HFF-Myc (cell line): ENCODE measurements at regions not wholly inside any gene's neighbourhood (a gene's known extent, or its start where the extent isn't known, plus 50 kb on each side); places are given as distances from the start of the nearest gene placed in this dataset.

ENCODE experiments used
- DNase-seq: peaks from one replicate; pipeline ENCODE4 v3.0.0-alpha.2; 2011; ENCODE audit warnings: low read depth; ENCODE audit errors: extremely low read depth
- H3K4me3 ChIP-seq: replicated peaks from 2 replicates; pipeline ENCODE4 v1.5.1; 2011; ENCODE audit warnings: low read depth, mild to moderate bottlenecking, control low read depth, low read length
- CTCF ChIP-seq: IDR thresholded peaks from 2 replicates; pipeline ENCODE4 v1.5.1; 2012; ENCODE audit warnings: mild to moderate bottlenecking, low read depth, low read length, control low read depth; ENCODE audit errors: missing control alignments

- H3K4me3 ChIP-seq: no peak overlapping the region
- DNase-seq: no peak
- no peak for TF ChIP-seq CTCF
Measured at GRCh38 chr5:97834561-97834960, 651.5 kb upstream of the RIOK2 start.

GRCh38 chr5:97835112-97835511, 652.1 kb upstream of the RIOK2 start:
- TF ChIP-seq CTCF: no peak
- DNase-seq: no peak
- no peak overlapping the region for H3K4me3 ChIP-seq

- DNase-seq: no peak
- H3K4me3 ChIP-seq: no peak overlapping the region
- no peak for TF ChIP-seq CTCF
Measured at GRCh38 chr5:97836816-97837215, 653.8 kb upstream of the RIOK2 start.

- no peak overlapping the region for H3K4me3 ChIP-seq
- no peak for TF ChIP-seq CTCF
Measured at GRCh38 chr5:97838214-97838613, 655.2 kb upstream of the RIOK2 start.

DNA sequence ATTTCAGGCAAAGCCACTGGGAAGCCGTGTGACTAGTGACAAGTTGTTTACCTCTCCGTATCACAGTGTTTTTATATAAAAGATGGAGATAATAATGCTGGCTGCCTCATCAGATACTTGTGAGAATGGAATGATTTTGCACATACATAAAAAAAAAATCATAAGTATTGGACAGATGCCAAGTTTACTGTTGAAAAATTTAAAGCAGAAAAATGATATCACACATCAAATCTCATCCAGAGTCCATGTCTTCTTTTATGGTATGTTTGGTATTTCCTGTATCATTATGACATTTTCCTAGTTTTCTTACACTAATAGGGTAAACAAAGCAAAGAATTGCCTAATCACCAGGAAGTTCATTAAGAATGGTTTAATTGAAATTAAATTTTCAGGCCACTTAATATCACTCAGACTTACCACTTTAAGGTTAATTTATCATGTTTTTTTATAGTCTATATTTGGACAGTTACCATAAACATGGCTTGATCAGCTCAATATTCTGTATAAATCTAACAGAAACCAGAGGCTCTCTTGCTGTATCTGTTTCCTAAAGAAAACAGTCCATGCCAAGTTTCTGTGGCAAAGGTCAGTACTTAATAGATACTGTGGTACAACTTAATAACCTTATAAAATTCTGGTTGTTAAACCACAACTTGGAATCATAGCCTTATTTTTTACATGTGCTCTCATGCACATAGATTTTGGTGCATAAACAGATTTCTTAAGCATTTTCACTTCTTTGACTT, 656.5 kb upstream of the RIOK2 start:
- no peak overlapping the region for H3K4me3 ChIP-seq
- TF ChIP-seq CTCF: no peak
- peak; percentile 82 for DNase-seq

More at GRCh38 chr5:97838214-97838613, 655.2 kb upstream of the RIOK2 start:
- DNase-seq: peak; percentile 82

GRCh38 chr5:97840643-97841042, 657.6 kb upstream of the RIOK2 start:
- DNase-seq: no peak
- no peak overlapping the region for H3K4me3 ChIP-seq

More at GRCh38 chr5:97840643-97841042, 657.6 kb upstream of the RIOK2 start:
- TF ChIP-seq CTCF: no peak
